ENCODE measurements at regions not wholly inside any gene's neighbourhood (a gene's known extent, or its start where the extent isn't known, plus 50 kb on each side); places are given as distances from the start of the nearest gene placed in this dataset.

DNA sequence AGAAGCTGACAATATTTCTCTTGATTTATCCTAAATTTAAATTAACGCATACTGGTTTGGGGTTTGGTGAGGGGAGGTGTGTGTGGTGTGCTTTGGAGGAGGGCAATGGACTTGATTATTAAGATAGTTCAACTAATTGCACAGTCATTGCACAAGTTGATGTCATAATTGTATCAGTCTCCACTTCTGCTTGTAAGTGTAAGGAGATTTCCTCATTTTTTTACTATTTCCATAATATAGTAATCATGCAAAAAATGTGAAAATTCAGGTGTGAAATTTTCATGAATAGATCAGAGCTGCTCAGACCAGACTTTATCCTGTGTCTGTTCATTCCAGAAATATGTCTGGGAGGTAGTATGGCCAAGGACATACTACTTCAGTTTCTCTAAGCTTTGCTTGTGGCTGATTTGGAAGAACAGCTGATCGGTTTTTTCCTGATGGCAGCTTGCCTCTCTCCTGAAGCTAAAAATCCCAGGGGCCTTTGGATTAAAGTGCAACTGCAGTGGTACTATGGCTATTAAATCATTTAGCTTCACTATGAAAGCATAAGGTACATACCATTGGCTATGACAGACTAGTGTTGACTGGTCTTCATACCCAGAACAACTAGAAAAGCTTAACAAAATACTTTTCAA, 201.8 kb upstream of the MIR17HG start:
- H3K27ac Mint-ChIP-seq: no peak overlapping the region
- no peak overlapping the region for H3K4me3 Mint-ChIP-seq
- no peak for DNase-seq (ENCODE audit: low spot score)
- H3K27me3 Mint-ChIP-seq (ENCODE audit: low read depth): no peaks in the 10 kb centered on the region
- no peak for TF ChIP-seq ZNF281 (CRISPR knock-in tag; IDR thresholded peaks at IDR 0.05)
- TF ChIP-seq ESRRA (CRISPR knock-in tag; IDR thresholded peaks at IDR 0.05; ENCODE audit: borderline replicate concordance): no peak
- no peak for TF ChIP-seq ZNF396 (CRISPR knock-in tag; IDR thresholded peaks at IDR 0.05; ENCODE audit: borderline replicate concordance)
- no peak for TF ChIP-seq ZNF138 (CRISPR knock-in tag; conservative IDR thresholded peaks at IDR 0.05)
- TF ChIP-seq GABPB1 (CRISPR knock-in tag; IDR thresholded peaks at IDR 0.05): no peak
- TF ChIP-seq ATF1 (CRISPR knock-in tag; IDR thresholded peaks at IDR 0.05): no peak
- TF ChIP-seq TCF7 (CRISPR knock-in tag; IDR thresholded peaks at IDR 0.05; ENCODE audit: low read depth): no peak
- CTCF ChIA-PET: interaction anchor here (0.7 kb wide), 2 partner anchors 39 to 562 kb away, joined by 3 to 4 read pairs; no protein-coding TSS in a partner anchor
- no peak for ATAC-seq
- POLR2A ChIA-PET: no interaction called here
- no peaks in the 10 kb centered on the region for H3K9me3 Mint-ChIP-seq
- H3K36me3 Mint-ChIP-seq: no peaks in the 10 kb centered on the region
- H3K4me1 Mint-ChIP-seq: peaks cover 6% of the 10 kb centered on the region

GRCh38 chr13:91146601-91147000, 200.9 kb upstream of the MIR17HG start:
- CTCF ChIA-PET: no interaction called here
- H3K4me1 Mint-ChIP-seq: 0 out of 2 replicates have a peak, but pooled peaks cover 3% of the 10 kb centered on the region
- ATAC-seq: no peak

DNA sequence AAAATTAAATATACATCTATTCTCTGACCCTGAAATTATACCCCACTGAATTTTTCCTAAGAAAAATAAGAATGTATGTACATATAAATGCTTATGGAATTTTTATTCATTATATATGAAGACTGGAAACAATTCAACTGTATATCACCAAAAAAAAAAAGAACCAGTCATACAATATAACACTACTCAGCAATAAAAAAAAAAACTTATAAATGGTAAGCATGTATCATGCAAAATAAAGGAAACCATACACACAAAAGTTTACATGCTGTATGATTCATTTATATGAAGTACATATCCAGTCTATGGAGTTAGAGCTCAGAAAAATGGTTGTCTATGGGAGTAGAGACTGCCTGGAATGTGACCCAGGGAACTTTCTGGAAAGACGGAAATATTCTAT, 199.4 kb upstream of the MIR17HG start:
- Mint-ChIP-seq H3K4me1 (peaks cover 4% of the 10 kb centered on the region), H3K36me3 (no peaks in the 10 kb centered on the region), H3K9me3 (no peaks in the 10 kb centered on the region), H3K27me3 (ENCODE audit: low read depth) (no peaks in the 10 kb centered on the region), H3K4me3 (no peak overlapping the region), H3K27ac (no peak overlapping the region)
- ChIA-PET CTCF (no interaction called here), POLR2A (no interaction called here)
- no peak for DNase-seq (ENCODE audit: low spot score)
- ATAC-seq: no peak
- no peak for TF ChIP-seq SOX15 (CRISPR knock-in tag; IDR thresholded peaks at IDR 0.05)
- TF ChIP-seq ZNF671 (CRISPR knock-in tag; IDR thresholded peaks at IDR 0.05): no peak
- no peak for TF ChIP-seq HMGA2 (CRISPR knock-in tag; IDR thresholded peaks at IDR 0.05)
- no peak for TF ChIP-seq ESRRA (CRISPR knock-in tag; IDR thresholded peaks at IDR 0.05; ENCODE audit: borderline replicate concordance)
- no peak for TF ChIP-seq SMAD4 (CRISPR knock-in tag; IDR thresholded peaks at IDR 0.05)
- no peak for TF ChIP-seq ZNF281 (CRISPR knock-in tag; IDR thresholded peaks at IDR 0.05)
- no peak for TF ChIP-seq ZNF317 (CRISPR knock-in tag; IDR thresholded peaks at IDR 0.05; ENCODE audit: borderline replicate concordance, low read depth)
- TF ChIP-seq ATF2 (CRISPR knock-in tag; IDR thresholded peaks at IDR 0.05; ENCODE audit: borderline replicate concordance, low read depth): no peak
- TF ChIP-seq NR3C1 (CRISPR knock-in tag; conservative IDR thresholded peaks at IDR 0.05; ENCODE audit: low read depth): no peak
- no peak for TF ChIP-seq FOXP1 (CRISPR knock-in tag; IDR thresholded peaks at IDR 0.05; ENCODE audit: borderline replicate concordance)
- TF ChIP-seq ETV6 (CRISPR knock-in tag; IDR thresholded peaks at IDR 0.05): no peak
- no peak for TF ChIP-seq ZBTB21 (CRISPR knock-in tag; IDR thresholded peaks at IDR 0.05; ENCODE audit: borderline replicate concordance)

More at GRCh38 chr13:91146601-91147000, 200.9 kb upstream of the MIR17HG start:
- Mint-ChIP-seq H3K4me3 (no peak overlapping the region), H3K27me3 (ENCODE audit: low read depth) (no peaks in the 10 kb centered on the region), H3K27ac (no peak overlapping the region), H3K9me3 (no peaks in the 10 kb centered on the region), H3K36me3 (no peaks in the 10 kb centered on the region)
- no peak for DNase-seq (ENCODE audit: low spot score)
- POLR2A ChIA-PET: interaction anchor here (0.6 kb wide), 1 partner anchor 212 kb away, joined by 3 read pairs; no protein-coding TSS in a partner anchor
- no peak for TF ChIP-seq USF2 (CRISPR knock-in tag; IDR thresholded peaks at IDR 0.05)
- TF ChIP-seq ZNF219 (CRISPR knock-in tag; IDR thresholded peaks at IDR 0.05; ENCODE audit: borderline replicate concordance): no peak
- no peak for TF ChIP-seq ZNF396 (CRISPR knock-in tag; IDR thresholded peaks at IDR 0.05; ENCODE audit: borderline replicate concordance)
- TF ChIP-seq HMGXB4 (CRISPR knock-in tag; IDR thresholded peaks at IDR 0.05): no peak
